Lung (tissue), 11 donors: ENCODE measurements at regions not wholly inside any gene's neighbourhood (a gene's known extent, or its start where the extent isn't known, plus 50 kb on each side); places are given as distances from the start of the nearest gene placed in this dataset.

ENCODE experiments used
- ATAC-seq: fragments of 200-7000 bp; cut with Tn5 transposase; one replicate; pipeline ENCODE4 v1.9.1; 2020; ENCODE audit warnings: moderate number of reproducible peaks; ENCODE audit not compliant: insufficient read depth, low FRiP score
- DNase-seq, 3 donors: peaks; one replicate each; pipeline ENCODE4 v3.0.0-alpha.2; 2013 to 2017
- H3K27ac ChIP-seq, 2 donors: one replicate each; pipeline ENCODE4 v1.5.1; 2013; ENCODE audit warnings: mild to moderate bottlenecking in 2 of 2, moderate library complexity in 2 of 2, control low read depth in 1 of 2, inconsistent platforms in 1 of 2, low read depth in 1 of 2, low read length in 1 of 2
- H3K27me3 ChIP-seq, 3 donors: one replicate each; pipeline ENCODE4 v1.5.1; 2013; ENCODE audit warnings: low read length in 2 of 3; ENCODE audit not compliant: control insufficient read depth in 3 of 3, insufficient read depth in 3 of 3
- H3K36me3 ChIP-seq, 4 donors: one replicate each; pipeline ENCODE4 v1.5.1; 2013; ENCODE audit warnings: low read length in 4 of 4, mild to moderate bottlenecking in 1 of 4, moderate library complexity in 1 of 4; ENCODE audit not compliant: control insufficient read depth in 4 of 4, insufficient read depth in 4 of 4
- H3K4me1 ChIP-seq, 5 donors: one replicate each; pipeline ENCODE4 v1.5.1; 2013; ENCODE audit warnings: low read length in 5 of 5, mild to moderate bottlenecking in 2 of 5, moderate library complexity in 1 of 5; ENCODE audit not compliant: control insufficient read depth in 5 of 5, insufficient read depth in 5 of 5
- H3K4me3 ChIP-seq: one replicate; pipeline ENCODE4 v1.5.1; 2013; ENCODE audit warnings: mild to moderate bottlenecking, control low read depth, moderate library complexity
- H3K9ac ChIP-seq, 2 donors: one replicate each; pipeline ENCODE4 v1.5.1; 2013; ENCODE audit warnings: low read length in 2 of 2, control low read depth in 1 of 2; ENCODE audit not compliant: insufficient read depth in 1 of 2
- H3K9me3 ChIP-seq, 4 donors: one replicate each; pipeline ENCODE4 v1.5.1; 2013; ENCODE audit warnings: low read length in 3 of 4, mild to moderate bottlenecking in 1 of 4, moderate library complexity in 1 of 4; ENCODE audit not compliant: control insufficient read depth in 4 of 4, insufficient read depth in 3 of 4
- WGBS, 2 donors: extraction: QIAGEN DNeasy Blood & Tissue Kit; methylation state at CpG; one replicate each; pipeline ENCODE4 v1.1.7; 2013; 5-methylcytosine and 5-hydroxymethylcytosine counted together
- TF ChIP-seq, protein P1 (sequence below): IDR thresholded peaks from 2 replicates; pipeline ENCODE4 v1.5.1; 2012; ENCODE audit warnings: mild to moderate bottlenecking; ENCODE audit errors: control extremely low read depth, extremely low read depth
- donor health status: control.
- donor health status: control.
- donor health status: Bipolar disorder and iron deficiency.
- donor health status: healthy.
- donor health status: DM: yes; HTN: yes; CAD: no.

DNA sequence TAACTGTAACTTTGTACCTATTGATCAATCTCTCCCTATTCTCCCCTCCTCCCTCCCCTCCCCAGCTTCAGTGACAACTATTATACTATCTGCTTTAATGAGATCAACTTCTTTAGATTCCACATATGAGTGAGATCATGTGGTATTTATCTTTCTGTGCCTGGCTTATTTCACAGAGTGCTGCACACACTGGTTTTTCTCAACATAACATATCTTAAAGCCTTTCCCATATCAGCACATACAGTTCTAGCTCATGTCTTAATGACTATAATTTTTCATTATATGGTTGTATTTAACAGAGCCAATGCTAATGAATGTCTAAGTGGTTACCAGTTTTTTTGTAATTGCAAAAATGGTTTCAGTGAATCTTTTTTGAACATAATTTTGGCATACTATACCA lies 340.3 kb upstream of the DDI1 start:
- Histone ChIP-seq H3K4me3 (no peak overlapping the region), H3K9ac (no peak overlapping the region), H3K36me3 (no peaks in the 10 kb centered on the region), H3K4me1 (peaks cover 0 to 2% (median 0%) of the 10 kb centered on the region in 5 donors), H3K27me3 (no peaks in the 10 kb centered on the region), H3K27ac (no peak overlapping the region), H3K9me3 (no peaks in the 10 kb centered on the region)
- TF ChIP-seq, protein P1, sequence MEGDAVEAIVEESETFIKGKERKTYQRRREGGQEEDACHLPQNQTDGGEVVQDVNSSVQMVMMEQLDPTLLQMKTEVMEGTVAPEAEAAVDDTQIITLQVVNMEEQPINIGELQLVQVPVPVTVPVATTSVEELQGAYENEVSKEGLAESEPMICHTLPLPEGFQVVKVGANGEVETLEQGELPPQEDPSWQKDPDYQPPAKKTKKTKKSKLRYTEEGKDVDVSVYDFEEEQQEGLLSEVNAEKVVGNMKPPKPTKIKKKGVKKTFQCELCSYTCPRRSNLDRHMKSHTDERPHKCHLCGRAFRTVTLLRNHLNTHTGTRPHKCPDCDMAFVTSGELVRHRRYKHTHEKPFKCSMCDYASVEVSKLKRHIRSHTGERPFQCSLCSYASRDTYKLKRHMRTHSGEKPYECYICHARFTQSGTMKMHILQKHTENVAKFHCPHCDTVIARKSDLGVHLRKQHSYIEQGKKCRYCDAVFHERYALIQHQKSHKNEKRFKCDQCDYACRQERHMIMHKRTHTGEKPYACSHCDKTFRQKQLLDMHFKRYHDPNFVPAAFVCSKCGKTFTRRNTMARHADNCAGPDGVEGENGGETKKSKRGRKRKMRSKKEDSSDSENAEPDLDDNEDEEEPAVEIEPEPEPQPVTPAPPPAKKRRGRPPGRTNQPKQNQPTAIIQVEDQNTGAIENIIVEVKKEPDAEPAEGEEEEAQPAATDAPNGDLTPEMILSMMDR = no peak
- DNase-seq (no peak), ATAC-seq (no peak)

DNA sequence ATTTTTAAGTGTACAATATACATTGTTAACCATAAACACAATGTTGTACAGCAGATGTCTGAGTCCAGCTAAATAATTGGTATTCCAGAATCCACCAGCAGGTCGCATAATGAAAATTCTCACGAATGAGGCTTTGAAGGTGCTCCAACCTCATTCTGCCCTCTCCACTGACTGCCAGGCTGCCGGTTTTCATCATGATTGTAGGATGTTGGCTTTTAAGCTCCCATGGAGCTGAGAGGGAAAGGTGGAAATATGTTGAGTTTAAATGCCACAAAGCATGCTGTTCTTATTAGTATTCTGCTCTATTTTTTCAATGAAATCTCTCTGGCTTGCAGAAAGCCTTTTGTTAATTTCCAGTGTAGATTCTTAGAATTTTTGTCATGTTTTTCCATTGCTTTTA lies 337.2 kb upstream of the DDI1 start:
- H3K27ac ChIP-seq = no peak overlapping the region
- TF ChIP-seq, protein P1 = no peak
- DNase-seq (no peak), ATAC-seq (no peak)
- 75 to 83% methylated on average over 3 of the region's 3 CpGs for WGBS, 2 donors
- H3K9ac ChIP-seq = no peak overlapping the region
- H3K27me3 ChIP-seq = no peaks in the 10 kb centered on the region
- H3K4me1 ChIP-seq = peaks cover 0 to 3% (median 0%) of the 10 kb centered on the region in 5 donors
- no peaks in the 10 kb centered on the region for H3K9me3 ChIP-seq
- no peaks in the 10 kb centered on the region for H3K36me3 ChIP-seq
- no peak overlapping the region for H3K4me3 ChIP-seq

DNA sequence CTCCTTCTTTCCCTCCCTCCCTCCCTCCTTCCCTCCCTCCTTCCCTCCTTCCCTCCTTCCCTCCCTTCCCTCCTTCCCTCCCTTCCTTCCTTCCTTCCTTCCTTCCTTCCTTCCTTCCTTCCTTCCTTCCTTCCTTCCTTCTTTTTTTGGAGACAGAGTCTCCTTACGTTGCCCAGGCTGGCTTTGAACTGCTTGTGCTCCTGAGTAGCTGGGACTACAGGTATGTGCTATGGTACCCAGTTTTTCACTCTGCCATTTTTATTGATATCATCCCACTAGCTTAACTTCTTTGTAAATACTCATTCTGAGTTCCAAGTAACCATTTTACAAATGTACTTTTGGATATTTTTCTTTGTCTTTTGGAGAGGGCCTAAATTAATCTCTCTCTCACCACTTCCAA lies 336.8 kb upstream of the DDI1 start:
- DNase-seq (no peak), ATAC-seq (no peak)
- H3K9ac ChIP-seq = no peak overlapping the region
- H3K36me3 ChIP-seq = no peaks in the 10 kb centered on the region
- H3K9me3 ChIP-seq = no peaks in the 10 kb centered on the region
- no peaks in the 10 kb centered on the region for H3K27me3 ChIP-seq
- H3K27ac ChIP-seq = no peak overlapping the region
- peaks cover 0 to 3% (median 0%) of the 10 kb centered on the region in 5 donors for H3K4me1 ChIP-seq
- 43 to 46% methylated on average over 1 of the region's 1 CpG for WGBS, 2 donors
- H3K4me3 ChIP-seq = no peak overlapping the region
- TF ChIP-seq, protein P1 = no peak

DNA sequence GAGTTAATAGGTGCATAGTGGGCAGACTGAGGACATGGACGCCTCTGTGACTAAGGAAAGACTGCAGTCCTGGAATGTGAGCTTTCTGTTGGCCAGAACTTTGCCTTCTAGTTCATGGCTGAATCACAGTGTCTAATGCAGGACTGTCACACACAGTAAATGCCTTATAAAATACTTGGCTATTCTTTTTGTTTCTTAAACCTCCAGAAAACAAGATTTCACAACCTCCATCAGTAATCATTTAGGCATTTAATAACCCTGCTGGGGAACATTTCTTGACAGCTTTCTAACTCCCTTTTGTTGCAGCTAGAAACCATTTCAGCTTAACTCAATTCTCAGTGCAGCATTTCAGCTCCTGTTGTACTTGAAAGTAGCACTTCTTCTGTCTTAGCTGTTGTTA lies 335.8 kb upstream of the DDI1 start:
- Histone ChIP-seq H3K4me1 (peaks cover 0 to 3% (median 0%) of the 10 kb centered on the region in 5 donors), H3K27ac (no peak overlapping the region), H3K27me3 (no peaks in the 10 kb centered on the region), H3K36me3 (no peaks in the 10 kb centered on the region), H3K4me3 (no peak overlapping the region), H3K9ac (no peak overlapping the region), H3K9me3 (no peaks in the 10 kb centered on the region)
- ATAC-seq (peak; percentile 44), DNase-seq (peak in 2 of 3 donors; percentile 4 to 28)
- WGBS, 2 donors = 58 to 64% methylated on average over 1 of the region's 1 CpG
- TF ChIP-seq, protein P1 = no peak
